Right renal cortex interstitium (tissue), 3 donors: ENCODE measurements at regions not wholly inside any gene's neighbourhood (a gene's known extent, or its start where the extent isn't known, plus 50 kb on each side); places are given as distances from the start of the nearest gene placed in this dataset.

Source experiments
- DNase-seq, 3 donors: peaks; one replicate each; pipeline ENCODE4 v3.0.0-alpha.2; 2013; ENCODE audit warnings: low read depth in 3 of 3, low spot score in 2 of 3

- DNase-seq, result no peak
Measured at GRCh38 chr3:46091741-46092701, 64.7 kb upstream of the XCR1 start.

GRCh38 chr3:46091046-46091445 is 63.8 kb upstream of the XCR1 start:
- no peak for DNase-seq

- no peak for DNase-seq
Measured at GRCh38 chr3:46090161-46090591, 62.9 kb upstream of the XCR1 start.

GRCh38 chr3:46089237-46090011 is 62.1 kb upstream of the XCR1 start:
- no peak for DNase-seq

- DNase-seq, result no peak
Measured at GRCh38 chr3:46087871-46088270, 60.6 kb upstream of the XCR1 start.

GRCh38 chr3:46086986-46087385 is 59.7 kb upstream of the XCR1 start:
- no peak for DNase-seq

GRCh38 chr3:46086083-46086437 is 58.8 kb upstream of the XCR1 start:
- no peak for DNase-seq

GRCh38 chr3:46085421-46086082 is 58.3 kb upstream of the XCR1 start:
- no peak for DNase-seq

- no peak for DNase-seq
Measured at GRCh38 chr3:46083956-46084355, 56.7 kb upstream of the XCR1 start.

- DNase-seq, result no peak
Measured at GRCh38 chr3:46082849-46083248, 55.6 kb upstream of the XCR1 start.

- no peak for DNase-seq
Measured at GRCh38 chr3:46082021-46082420, 54.7 kb upstream of the XCR1 start.

GRCh38 chr3:46080969-46081345 is 53.7 kb upstream of the XCR1 start:
- no peak for DNase-seq

GRCh38 chr3:46080124-46080968 is 53.1 kb upstream of the XCR1 start:
- no peak for DNase-seq

GRCh38 chr3:46078712-46079400 is 51.6 kb upstream of the XCR1 start:
- peak; percentile 81 to 85 (median 85) for DNase-seq
